Activated T-helper 1 cell treated with anti-CD3 and anti-CD28 coated beads, Interleukin-12 subunit alpha, Interleukin-12 subunit beta, Interleukin-2, Interleukin-4 antibody, amounts not matched to agents 30 ng/mL and 10 ng/mL and 1 ng/mL, durations not matched to agents 14 hours and 24 hours and 36 hours (primary cell): ENCODE measurements at regions not wholly inside any gene's neighbourhood (a gene's known extent, or its start where the extent isn't known, plus 50 kb on each side); places are given as distances from the start of the nearest gene placed in this dataset.
"Not testable (repeated sequence)": the region's sequence is repeated elsewhere in the genome, so short reads cannot be mapped to it uniquely, and the experiment has no call there.

Source experiments
- DNase-seq: peaks from one replicate; pipeline ENCODE4 v3.0.0; 2021; ENCODE audit warnings: low spot score
- H3K27ac Mint-ChIP-seq: one replicate; pipeline ENCODE4 v1.8.0; 2021; ENCODE audit warnings: mild to moderate bottlenecking, mixed read lengths
- H3K27me3 Mint-ChIP-seq: one replicate; pipeline ENCODE4 v1.8.0; 2022; ENCODE audit warnings: mild to moderate bottlenecking, moderate library complexity, mixed read lengths; ENCODE audit not compliant: insufficient read depth
- H3K36me3 Mint-ChIP-seq: one replicate; pipeline ENCODE4 v1.8.0; 2021; ENCODE audit warnings: low read depth, mixed read lengths
- H3K4me1 Mint-ChIP-seq: one replicate; pipeline ENCODE4 v1.8.0; 2021; ENCODE audit warnings: low read depth, mixed read lengths
- H3K4me3 Mint-ChIP-seq: one replicate; pipeline ENCODE4 v1.8.0; 2021; ENCODE audit warnings: mild to moderate bottlenecking, moderate library complexity, mixed read lengths
- H3K9me3 Mint-ChIP-seq: one replicate; pipeline ENCODE4 v1.8.0; 2021; ENCODE audit warnings: mixed read lengths
- intact Hi-C: fragments of 100-400 bp; cut with micrococcal nuclease; formaldehyde crosslinking; loops from one replicate; pipeline ENCODE4 v1.15.1; 2024

GRCh38 chr11:57047610-57048009, 58.9 kb downstream of the OR5AK2 start:
- H3K4me3 Mint-ChIP-seq, result no peak overlapping the region
- intact Hi-C loops, result no loop called here
- no peaks in the 10 kb centered on the region for H3K36me3 Mint-ChIP-seq
- peaks cover 1% of the 10 kb centered on the region for H3K27me3 Mint-ChIP-seq
- DNase-seq, result no peak
- H3K9me3 Mint-ChIP-seq, result peaks cover 11% of the 10 kb centered on the region
- no peaks in the 10 kb centered on the region for H3K4me1 Mint-ChIP-seq
- no peak overlapping the region for H3K27ac Mint-ChIP-seq

- H3K27ac Mint-ChIP-seq, result no peak overlapping the region
- H3K36me3 Mint-ChIP-seq, result no peaks in the 10 kb centered on the region
- intact Hi-C loops, result no loop called here
- H3K4me3 Mint-ChIP-seq, result no peak overlapping the region
- no peak for DNase-seq
- H3K9me3 Mint-ChIP-seq, result peaks cover 7% of the 10 kb centered on the region
- no peaks in the 10 kb centered on the region for H3K4me1 Mint-ChIP-seq
- H3K27me3 Mint-ChIP-seq, result peaks cover 2% of the 10 kb centered on the region
Observed at GRCh38 chr11:57049749-57050148, 61.0 kb downstream of the OR5AK2 start.

GRCh38 chr11:57054817-57055216, 66.1 kb downstream of the OR5AK2 start:
- H3K36me3 Mint-ChIP-seq, result no peaks in the 10 kb centered on the region
- no peak for DNase-seq
- H3K4me3 Mint-ChIP-seq, result no peak overlapping the region
- intact Hi-C loops, result no loop called here
- no peaks in the 10 kb centered on the region for H3K9me3 Mint-ChIP-seq
- peaks cover 2% of the 10 kb centered on the region for H3K27me3 Mint-ChIP-seq
- H3K27ac Mint-ChIP-seq, result no peak overlapping the region
- no peaks in the 10 kb centered on the region for H3K4me1 Mint-ChIP-seq

GRCh38 chr11:57055744-57056143, 67.0 kb downstream of the OR5AK2 start:
- H3K4me3 Mint-ChIP-seq, result no peak overlapping the region

GRCh38 chr11:57056735-57057134, 68.0 kb downstream of the OR5AK2 start:
- H3K4me3 Mint-ChIP-seq, result no peak overlapping the region
- DNase-seq, result no peak
- peaks cover 12% of the 10 kb centered on the region for H3K9me3 Mint-ChIP-seq
- intact Hi-C loops, result no loop called here
- no peak overlapping the region for H3K27ac Mint-ChIP-seq
- H3K4me1 Mint-ChIP-seq, result no peaks in the 10 kb centered on the region
- no peaks in the 10 kb centered on the region for H3K36me3 Mint-ChIP-seq
- H3K27me3 Mint-ChIP-seq, result peaks cover 2% of the 10 kb centered on the region

More at GRCh38 chr11:57055744-57056143, 67.0 kb downstream of the OR5AK2 start:
- Mint-ChIP-seq H3K27ac (no peak overlapping the region), H3K36me3 (no peaks in the 10 kb centered on the region), H3K4me1 (no peaks in the 10 kb centered on the region), H3K27me3 (peaks cover 2% of the 10 kb centered on the region), H3K9me3 (peaks cover 6% of the 10 kb centered on the region)
- DNase-seq, result no peak
- intact Hi-C loops, result no loop called here

GRCh38 chr11:57057561-57057960, 68.8 kb downstream of the OR5AK2 start:
- Mint-ChIP-seq H3K9me3 (peaks cover 18% of the 10 kb centered on the region), H3K27me3 (peaks cover under 1% of the 10 kb centered on the region), H3K4me1 (no peaks in the 10 kb centered on the region), H3K4me3 (no peak overlapping the region), H3K27ac (no peak overlapping the region), H3K36me3 (no peaks in the 10 kb centered on the region)
- intact Hi-C loops, result no loop called here
- no peak for DNase-seq

GRCh38 chr11:57062957-57063356, 74.2 kb downstream of the OR5AK2 start:
- H3K27me3 Mint-ChIP-seq, H3K4me3 Mint-ChIP-seq, DNase-seq, H3K27ac Mint-ChIP-seq, H3K36me3 Mint-ChIP-seq, intact Hi-C loops, H3K4me1 Mint-ChIP-seq: not testable (repeated sequence)
- H3K9me3 Mint-ChIP-seq, result peaks cover 19% of the 10 kb centered on the region

GRCh38 chr11:57069942-57070341, 81.2 kb downstream of the OR5AK2 start:
- Mint-ChIP-seq H3K4me3 (no peak overlapping the region), H3K36me3 (no peaks in the 10 kb centered on the region), H3K4me1 (no peaks in the 10 kb centered on the region), H3K9me3 (no peaks in the 10 kb centered on the region), H3K27me3 (no peaks in the 10 kb centered on the region), H3K27ac (no peak overlapping the region)
- no peak for DNase-seq
- intact Hi-C loops, result loop anchor here (10.0 kb wide), 1 partner anchor 65 kb away; no protein-coding TSS in a partner anchor

- no peak for DNase-seq
- no peaks in the 10 kb centered on the region for H3K9me3 Mint-ChIP-seq
- H3K27ac Mint-ChIP-seq, result no peak overlapping the region
- no peaks in the 10 kb centered on the region for H3K4me1 Mint-ChIP-seq
- no peaks in the 10 kb centered on the region for H3K36me3 Mint-ChIP-seq
- no peaks in the 10 kb centered on the region for H3K27me3 Mint-ChIP-seq
- intact Hi-C loops, result loop anchor here (10.0 kb wide), 1 partner anchor 63 kb away; no protein-coding TSS in a partner anchor
- H3K4me3 Mint-ChIP-seq, result no peak overlapping the region
Observed at GRCh38 chr11:57071829-57072228, 83.1 kb downstream of the OR5AK2 start.

- Mint-ChIP-seq H3K4me1 (no peaks in the 10 kb centered on the region), H3K27ac (no peak overlapping the region), H3K36me3 (no peaks in the 10 kb centered on the region), H3K9me3 (no peaks in the 10 kb centered on the region), H3K4me3 (no peak overlapping the region), H3K27me3 (no peaks in the 10 kb centered on the region)
- intact Hi-C loops, result loop anchor here (10.0 kb wide), 1 partner anchor 62 kb away; no protein-coding TSS in a partner anchor
- DNase-seq, result no peak
Observed at GRCh38 chr11:57072640-57073039, 83.9 kb downstream of the OR5AK2 start.

GRCh38 chr11:57073128-57073527, 84.4 kb downstream of the OR5AK2 start:
- no peak for DNase-seq
- Mint-ChIP-seq H3K27me3 (no peaks in the 10 kb centered on the region), H3K4me1 (no peaks in the 10 kb centered on the region), H3K9me3 (no peaks in the 10 kb centered on the region), H3K36me3 (no peaks in the 10 kb centered on the region), H3K27ac (no peak overlapping the region), H3K4me3 (no peak overlapping the region)
- intact Hi-C loops, result loop anchor here (10.0 kb wide), 1 partner anchor 62 kb away; no protein-coding TSS in a partner anchor

GRCh38 chr11:57081356-57081755, 92.6 kb downstream of the OR5AK2 start:
- Mint-ChIP-seq H3K9me3 (peaks cover 5% of the 10 kb centered on the region), H3K4me3 (no peak overlapping the region), H3K27ac (no peak overlapping the region), H3K4me1 (no peaks in the 10 kb centered on the region), H3K27me3 (peaks cover 2% of the 10 kb centered on the region), H3K36me3 (no peaks in the 10 kb centered on the region)
- no peak for DNase-seq
- intact Hi-C loops, result no loop called here

GRCh38 chr11:57082125-57082524, 93.4 kb downstream of the OR5AK2 start:
- Mint-ChIP-seq H3K27me3 (peaks cover 2% of the 10 kb centered on the region), H3K4me3 (no peak overlapping the region), H3K27ac (no peak overlapping the region), H3K9me3 (peaks cover 5% of the 10 kb centered on the region), H3K4me1 (no peaks in the 10 kb centered on the region), H3K36me3 (no peaks in the 10 kb centered on the region)
- DNase-seq, result no peak
- intact Hi-C loops, result no loop called here
